Upper lobe of right lung (tissue), 1 donor: ENCODE measurements at regions not wholly inside any gene's neighbourhood (a gene's known extent, or its start where the extent isn't known, plus 50 kb on each side); places are given as distances from the start of the nearest gene placed in this dataset.

ENCODE experiments used
- ATAC-seq: fragments of 200-7000 bp; cut with Tn5 transposase; one replicate; pipeline ENCODE4 v1.9.1; 2020; ENCODE audit warnings: mild to moderate bottlenecking, moderate library complexity
- DNase-seq: peaks from one replicate; pipeline ENCODE4 v3.0.0-alpha.2; 2020
- H3K27ac ChIP-seq: fragments of 200-600 bp; one replicate; pipeline ENCODE4 v1.8.0; 2022
- H3K27me3 ChIP-seq: fragments of 200-600 bp; one replicate; pipeline ENCODE4 v1.8.0; 2022; ENCODE audit warnings: mild to moderate bottlenecking
- H3K36me3 ChIP-seq: fragments of 200-600 bp; one replicate; pipeline ENCODE4 v1.8.0; 2022
- H3K4me1 ChIP-seq: fragments of 200-600 bp; one replicate; pipeline ENCODE4 v1.8.0; 2022
- H3K4me3 ChIP-seq: fragments of 200-600 bp; one replicate; pipeline ENCODE4 v1.8.0; 2022; ENCODE audit warnings: mild to moderate bottlenecking
- H3K9me3 ChIP-seq: fragments of 200-600 bp; one replicate; pipeline ENCODE4 v1.8.0; 2022
- intact Hi-C: fragments of 100-400 bp; cut with DNase I; formaldehyde crosslinking; loops from one replicate; pipeline ENCODE4 v1.11.0; 2022
- TF ChIP-seq, protein P1 (sequence below): fragments of 200-600 bp; IDR thresholded peaks from one replicate; pipeline ENCODE4 v1.8.0; 2022; ENCODE audit warnings: antibody characterized with exemption
- donor health status: DM: no; HTN: yes; CAD: no; lungs with severe emphysema.

DNA sequence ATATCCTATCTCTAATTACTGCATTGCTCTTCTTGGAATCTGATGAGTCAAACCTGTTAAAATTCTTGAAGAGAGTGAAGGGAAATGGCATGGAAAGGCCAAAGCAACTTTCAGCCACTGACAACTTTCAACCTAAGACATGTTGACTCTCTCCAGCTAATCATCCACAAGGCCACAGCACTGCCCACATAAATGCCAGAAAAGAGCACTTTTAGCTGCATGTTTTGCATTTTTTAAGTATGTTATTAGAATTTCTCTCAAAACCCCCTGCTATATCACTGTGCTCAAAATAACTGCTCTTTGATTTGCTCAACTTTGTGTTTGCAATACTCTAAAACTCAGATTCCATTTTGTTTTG lies 352.5 kb downstream of the ADGRL2 start:
- no peaks in the 10 kb centered on the region for H3K9me3 ChIP-seq
- ATAC-seq: no peak
- H3K27me3 ChIP-seq: no peaks in the 10 kb centered on the region
- no peak overlapping the region for H3K4me3 ChIP-seq
- no peak overlapping the region for H3K27ac ChIP-seq
- DNase-seq: no peak
- TF ChIP-seq, protein P1, sequence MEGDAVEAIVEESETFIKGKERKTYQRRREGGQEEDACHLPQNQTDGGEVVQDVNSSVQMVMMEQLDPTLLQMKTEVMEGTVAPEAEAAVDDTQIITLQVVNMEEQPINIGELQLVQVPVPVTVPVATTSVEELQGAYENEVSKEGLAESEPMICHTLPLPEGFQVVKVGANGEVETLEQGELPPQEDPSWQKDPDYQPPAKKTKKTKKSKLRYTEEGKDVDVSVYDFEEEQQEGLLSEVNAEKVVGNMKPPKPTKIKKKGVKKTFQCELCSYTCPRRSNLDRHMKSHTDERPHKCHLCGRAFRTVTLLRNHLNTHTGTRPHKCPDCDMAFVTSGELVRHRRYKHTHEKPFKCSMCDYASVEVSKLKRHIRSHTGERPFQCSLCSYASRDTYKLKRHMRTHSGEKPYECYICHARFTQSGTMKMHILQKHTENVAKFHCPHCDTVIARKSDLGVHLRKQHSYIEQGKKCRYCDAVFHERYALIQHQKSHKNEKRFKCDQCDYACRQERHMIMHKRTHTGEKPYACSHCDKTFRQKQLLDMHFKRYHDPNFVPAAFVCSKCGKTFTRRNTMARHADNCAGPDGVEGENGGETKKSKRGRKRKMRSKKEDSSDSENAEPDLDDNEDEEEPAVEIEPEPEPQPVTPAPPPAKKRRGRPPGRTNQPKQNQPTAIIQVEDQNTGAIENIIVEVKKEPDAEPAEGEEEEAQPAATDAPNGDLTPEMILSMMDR: no peak
- no peaks in the 10 kb centered on the region for H3K36me3 ChIP-seq
- intact Hi-C loops: no loop called here
- H3K4me1 ChIP-seq: no peaks in the 10 kb centered on the region

DNA sequence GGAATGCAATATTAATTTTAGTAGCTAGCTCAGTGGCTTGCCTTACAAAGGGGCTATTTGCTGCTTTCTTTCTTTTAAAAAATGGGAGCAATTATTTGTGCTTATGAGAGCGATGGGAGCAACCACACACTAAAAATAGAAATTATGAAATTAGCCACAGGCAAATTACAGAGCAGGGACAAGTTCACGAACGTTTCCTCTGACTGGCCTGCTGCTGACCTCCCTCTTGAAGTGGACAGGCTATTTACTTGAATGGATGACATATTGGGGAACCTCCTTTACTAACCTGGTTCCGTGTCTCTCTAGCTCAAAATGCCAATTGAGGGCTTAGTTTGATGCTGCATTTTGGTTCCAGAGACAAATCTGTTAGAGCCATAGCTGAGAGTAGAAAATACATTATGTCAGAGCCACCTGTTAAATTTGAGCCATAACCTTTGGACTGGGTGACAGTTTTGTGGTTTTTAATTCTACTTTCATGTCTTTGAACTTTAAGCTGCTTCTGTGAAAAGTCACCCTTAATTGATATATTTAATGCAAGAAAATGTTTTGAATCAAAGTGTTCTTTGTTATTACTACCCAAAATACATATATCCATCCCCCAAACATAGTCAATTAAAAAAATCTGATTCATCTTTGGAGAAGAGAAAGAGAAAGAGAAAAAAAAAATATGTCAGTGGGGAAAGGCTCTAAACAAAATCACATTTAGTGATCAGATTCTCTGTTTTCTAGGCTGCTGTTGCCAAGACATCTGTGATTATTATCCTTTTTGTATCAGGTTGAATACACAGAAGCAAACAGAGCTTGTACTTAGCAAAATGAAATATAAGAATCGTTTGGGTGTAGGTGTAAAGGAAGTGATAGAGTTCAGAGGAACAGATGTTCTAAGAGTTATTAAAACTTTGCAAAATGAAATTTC lies 351.9 kb downstream of the ADGRL2 start:
- H3K4me3 ChIP-seq: no peak overlapping the region
- no peaks in the 10 kb centered on the region for H3K27me3 ChIP-seq
- H3K36me3 ChIP-seq: no peaks in the 10 kb centered on the region
- H3K4me1 ChIP-seq: no peaks in the 10 kb centered on the region
- intact Hi-C loops: no loop called here
- ATAC-seq: no peak
- TF ChIP-seq, protein P1: no peak
- H3K27ac ChIP-seq: no peak overlapping the region
- DNase-seq: no peak
- no peaks in the 10 kb centered on the region for H3K9me3 ChIP-seq

DNA sequence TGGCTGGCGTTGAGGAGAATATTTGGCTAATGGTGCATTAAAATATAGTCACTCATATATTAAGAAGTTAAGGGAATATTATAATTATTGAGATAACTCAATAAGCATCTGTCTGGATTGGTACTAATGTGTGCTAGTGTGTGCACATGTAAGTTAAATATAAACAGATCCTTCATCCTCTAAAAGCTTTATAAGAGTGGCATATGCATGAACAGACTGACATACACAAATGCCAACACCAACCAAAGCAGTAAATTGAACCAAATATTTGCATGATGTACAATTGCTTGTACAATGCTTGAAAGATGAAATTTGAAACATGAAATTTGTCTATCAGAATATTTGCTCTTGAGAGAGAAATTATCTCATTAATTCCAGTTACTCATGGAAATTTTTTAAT lies 344.9 kb downstream of the ADGRL2 start:
- TF ChIP-seq, protein P1: no peak
- Histone ChIP-seq H3K27me3 (no peaks in the 10 kb centered on the region), H3K4me3 (no peak overlapping the region), H3K36me3 (no peaks in the 10 kb centered on the region), H3K27ac (no peak overlapping the region), H3K4me1 (no peaks in the 10 kb centered on the region), H3K9me3 (no peaks in the 10 kb centered on the region)
- intact Hi-C loops: no loop called here
- no peak for ATAC-seq
- no peak for DNase-seq

DNA sequence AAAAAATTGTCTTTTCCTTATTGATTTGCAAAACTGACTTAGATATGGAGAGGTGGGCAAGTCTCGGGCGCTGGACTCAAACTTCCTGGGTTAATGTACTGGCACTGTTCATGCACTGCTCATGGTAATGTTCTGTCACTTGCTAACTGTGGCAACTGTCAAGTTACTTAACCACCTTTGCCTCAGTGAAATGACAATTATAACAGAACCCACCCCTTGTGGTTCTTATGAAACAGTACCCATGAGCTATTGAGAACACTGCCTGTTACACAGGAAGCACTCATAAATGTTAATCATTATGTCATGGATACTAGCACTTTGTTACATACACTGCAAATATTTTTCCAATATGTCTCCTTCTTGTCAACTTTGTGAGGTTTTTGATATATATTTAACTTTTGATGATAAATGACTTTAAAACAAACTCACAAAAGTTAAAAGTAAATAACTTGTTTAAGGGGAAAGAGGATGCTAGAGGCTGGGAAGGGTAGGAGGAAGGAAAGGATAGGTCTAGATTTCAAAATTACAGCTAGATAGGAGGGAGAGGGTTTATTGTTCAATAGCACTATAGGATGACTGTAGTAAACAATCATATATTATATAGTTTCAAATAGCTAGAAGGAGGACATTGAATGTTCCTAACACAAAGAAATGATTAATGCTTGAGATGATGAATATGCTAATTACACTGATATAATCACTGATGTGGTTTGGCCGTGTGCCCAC lies 342.5 kb downstream of the ADGRL2 start:
- DNase-seq: no peak
- intact Hi-C loops: no loop called here
- TF ChIP-seq, protein P1: no peak
- H3K4me3 ChIP-seq: no peak overlapping the region
- no peak overlapping the region for H3K27ac ChIP-seq
- H3K9me3 ChIP-seq: no peaks in the 10 kb centered on the region
- no peak for ATAC-seq
- no peaks in the 10 kb centered on the region for H3K27me3 ChIP-seq
- H3K4me1 ChIP-seq: no peaks in the 10 kb centered on the region
- no peaks in the 10 kb centered on the region for H3K36me3 ChIP-seq

DNA sequence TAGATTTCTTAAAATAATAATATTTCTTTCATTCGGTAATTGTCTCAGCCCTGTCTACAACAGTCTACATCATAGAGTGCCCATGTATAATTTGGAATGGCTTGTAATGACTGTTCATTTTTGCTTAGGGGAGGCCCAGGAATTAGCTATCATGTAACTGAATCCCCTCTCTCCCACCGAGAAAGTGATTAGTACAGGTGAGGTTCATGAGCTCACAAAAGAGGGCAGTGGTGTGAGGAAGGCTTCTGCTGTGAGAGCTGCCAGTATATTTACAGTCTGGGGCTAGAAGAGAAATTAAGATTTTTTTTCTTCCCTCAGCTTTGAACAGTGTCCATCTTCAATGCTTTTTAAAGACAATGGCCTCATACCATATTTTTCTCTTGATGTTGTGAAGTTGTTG lies 340.7 kb downstream of the ADGRL2 start:
- H3K36me3 ChIP-seq: no peaks in the 10 kb centered on the region

More for the DNA sequence above, 340.7 kb downstream of the ADGRL2 start:
- no peaks in the 10 kb centered on the region for H3K9me3 ChIP-seq
- no peak for ATAC-seq
- no peaks in the 10 kb centered on the region for H3K27me3 ChIP-seq
- TF ChIP-seq, protein P1: no peak
- intact Hi-C loops: no loop called here
- H3K4me3 ChIP-seq: no peak overlapping the region
- DNase-seq: no peak
- H3K4me1 ChIP-seq: no peaks in the 10 kb centered on the region
- no peak overlapping the region for H3K27ac ChIP-seq
